PC-3 (cell line): ENCODE measurements at regions not wholly inside any gene's neighbourhood (a gene's known extent, or its start where the extent isn't known, plus 50 kb on each side); places are given as distances from the start of the nearest gene placed in this dataset.

Experiments used
- ATAC-seq: fragments of 200-7000 bp; cut with Tn5 transposase; 2 replicates; pipeline ENCODE4 v1.9.1; 2020; ENCODE audit warnings: mild to moderate bottlenecking, moderate library complexity
- BruUV-seq: library from RNA; stranded (reverse); fragments of 400-500 nt; replicated peaks from 2 replicates; lab custom pipeline; 2021; lab: Mats Ljungman, UMichigan
- CTCF ChIA-PET: fragments of 300-600 bp; sonication (Branson Sonifier 250); formaldehyde crosslinking; loops from one replicate; lab custom pipeline; 2022; ENCODE audit warnings: antibody characterized with exemption; lab: Charles Lee
- POLR2A ChIA-PET: fragments of 300-600 bp; sonication (Branson Sonifier 250); formaldehyde crosslinking; loops from one replicate; lab custom pipeline; 2022; ENCODE audit warnings: antibody characterized with exemption; ENCODE audit not compliant: unreplicated experiment; lab: Charles Lee
- DNase-seq: peaks from one replicate; pipeline ENCODE4 v3.0.0-alpha.2; 2015
- H2AFZ ChIP-seq: fragments of 300-600 bp; sonication (generic); 2 replicates; pipeline ENCODE4 v1.6.0; 2016; ENCODE audit warnings: antibody characterized with exemption, low read length
- H3F3A ChIP-seq: fragments of 300-600 bp; sonication (generic); one replicate; pipeline ENCODE4 v1.6.0; 2017; ENCODE audit warnings: antibody characterized with exemption, low read length, control low read depth, mild to moderate bottlenecking; ENCODE audit not compliant: unreplicated experiment
- H3K27ac ChIP-seq: fragments of 300-600 bp; sonication (generic); 2 replicates; pipeline ENCODE4 v1.5.1; 2016; ENCODE audit warnings: mild to moderate bottlenecking, low read length
- H3K27me3 ChIP-seq: fragments of 300-600 bp; sonication (generic); 2 replicates; pipeline ENCODE4 v1.6.1; 2016; ENCODE audit warnings: low read length, mixed read lengths
- H3K36me3 ChIP-seq: fragments of 300-600 bp; sonication (generic); 2 replicates; pipeline ENCODE4 v1.6.1; 2016; ENCODE audit warnings: low read depth, mixed run types, low read length, mixed read lengths
- H3K4me1 ChIP-seq: fragments of 300-600 bp; sonication (generic); 2 replicates; pipeline ENCODE4 v1.5.1; 2016; ENCODE audit warnings: low read length; ENCODE audit not compliant: insufficient read depth
- H3K4me2 ChIP-seq: fragments of 300-600 bp; sonication (generic); 2 replicates; pipeline ENCODE4 v1.6.0; 2016; ENCODE audit warnings: low read length
- H3K4me3 ChIP-seq: fragments of 300-600 bp; sonication (generic); 2 replicates; pipeline ENCODE4 v1.5.1; 2016; ENCODE audit warnings: mild to moderate bottlenecking, low read length, mixed read lengths
- H3K79me2 ChIP-seq: fragments of 300-600 bp; sonication (generic); 2 replicates; pipeline ENCODE4 v1.6.1; 2017; ENCODE audit warnings: low read length, mixed read lengths
- H3K9ac ChIP-seq: fragments of 300-600 bp; sonication (generic); 2 replicates; pipeline ENCODE4 v1.6.0; 2016; ENCODE audit warnings: mild to moderate bottlenecking, low read length
- H3K9me2 ChIP-seq: fragments of 300-600 bp; sonication (generic); replicated peaks from 2 replicates; pipeline ENCODE4 v1.6.1; 2016; ENCODE audit warnings: mixed run types, low read length, mixed read lengths
- H3K9me3 ChIP-seq: fragments of 300-600 bp; sonication (generic); 2 replicates; pipeline ENCODE4 v1.6.1; 2016; ENCODE audit warnings: low read length, mixed read lengths
- H4K20me1 ChIP-seq: fragments of 300-600 bp; sonication (generic); 2 replicates; pipeline ENCODE4 v1.6.1; 2016; ENCODE audit warnings: low read length, mixed read lengths
- CTCF ChIP-seq: fragments of 300-600 bp; sonication (generic); conservative IDR thresholded peaks from 2 replicates; pipeline ENCODE4 v1.5.1; 2017; ENCODE audit warnings: antibody characterized with exemption, low read depth, mild to moderate bottlenecking, low read length
- EZH2 ChIP-seq: fragments of 300-600 bp; sonication (generic); IDR thresholded peaks from one replicate; pipeline ENCODE4 v1.6.1; 2017; ENCODE audit warnings: antibody characterized with exemption, mild to moderate bottlenecking, low read length; ENCODE audit not compliant: unreplicated experiment
- EZH2phosphoT487 ChIP-seq: fragments of 300-600 bp; sonication (generic); IDR thresholded peaks from 2 replicates; pipeline ENCODE4 v1.6.1; 2018; ENCODE audit warnings: mild to moderate bottlenecking, antibody characterized with exemption, low read length, borderline replicate concordance
- intact Hi-C: fragments of 100-400 bp; cut with micrococcal nuclease; formaldehyde crosslinking; loops from 2 replicates; pipeline ENCODE4 v1.9.0; 2023

- no peak overlapping the region for H3K27ac ChIP-seq
- intact Hi-C loops = no loop called here
- H3K9me2 ChIP-seq = no peaks in the 10 kb centered on the region
- peaks cover 13% of the 10 kb centered on the region; the same call in 1 of the 2 replicates for H3K27me3 ChIP-seq
- H3K4me2 ChIP-seq = no peak overlapping the region
- no peak overlapping the region for H3K4me3 ChIP-seq
- H3K9me3 ChIP-seq = no peaks in the 10 kb centered on the region
- no peaks in the 10 kb centered on the region for H4K20me1 ChIP-seq
- DNase-seq (no peak), ATAC-seq (no peak)
- H3K4me1 ChIP-seq = no peaks in the 10 kb centered on the region
- H3K79me2 ChIP-seq = no peaks in the 10 kb centered on the region
- POLR2A ChIA-PET = no interaction called here
- BruUV-seq = no TSS peak
- H3F3A ChIP-seq = no peaks in the 10 kb centered on the region
- no peak overlapping the region for H3K9ac ChIP-seq
- H2AFZ ChIP-seq = no peak overlapping the region
- CTCF ChIA-PET = no interaction called here
- no peaks in the 10 kb centered on the region for H3K36me3 ChIP-seq
- no peak for TF ChIP-seq EZH2
- TF ChIP-seq EZH2phosphoT487 = no peak
- TF ChIP-seq CTCF = no peak
Observed at GRCh38 chr2:60098996-60099395, 454.5 kb downstream of the BCL11A start.

GRCh38 chr2:60097298-60097697, 456.2 kb downstream of the BCL11A start:
- TF ChIP-seq EZH2 (no peak), EZH2phosphoT487 (no peak), CTCF (no peak)
- Histone ChIP-seq H3K4me2 (no peak overlapping the region), H2AFZ (no peak overlapping the region), H3K9ac (no peak overlapping the region), H3K27me3 (peaks cover 13% of the 10 kb centered on the region; the same call in 1 of the 2 replicates), H3F3A (no peaks in the 10 kb centered on the region), H3K4me1 (no peaks in the 10 kb centered on the region), H3K9me3 (no peaks in the 10 kb centered on the region), H3K4me3 (no peak overlapping the region), H3K79me2 (no peaks in the 10 kb centered on the region), H3K27ac (no peak overlapping the region), H3K36me3 (no peaks in the 10 kb centered on the region), H4K20me1 (no peaks in the 10 kb centered on the region), H3K9me2 (no peaks in the 10 kb centered on the region)
- no TSS peak for BruUV-seq
- ATAC-seq = no peak
- ChIA-PET CTCF (no interaction called here), POLR2A (no interaction called here)
- DNase-seq = no peak
- intact Hi-C loops = no loop called here

- BruUV-seq = no TSS peak
- Histone ChIP-seq H3K4me2 (no peak overlapping the region), H3F3A (no peaks in the 10 kb centered on the region), H3K27me3 (peaks cover 15% of the 10 kb centered on the region; the same call in 1 of the 2 replicates), H3K9ac (no peak overlapping the region), H4K20me1 (no peaks in the 10 kb centered on the region), H2AFZ (no peak overlapping the region), H3K27ac (no peak overlapping the region), H3K36me3 (no peaks in the 10 kb centered on the region), H3K9me2 (no peaks in the 10 kb centered on the region), H3K79me2 (no peaks in the 10 kb centered on the region), H3K4me1 (no peaks in the 10 kb centered on the region), H3K9me3 (no peaks in the 10 kb centered on the region), H3K4me3 (no peak overlapping the region)
- intact Hi-C loops = no loop called here
- TF ChIP-seq CTCF (no peak), EZH2 (no peak), EZH2phosphoT487 (no peak)
- ATAC-seq (no peak), DNase-seq (no peak)
- CTCF ChIA-PET = no interaction called here
- POLR2A ChIA-PET = no interaction called here
Observed at GRCh38 chr2:60096556-60096955, 456.9 kb downstream of the BCL11A start.
